ENCODE measurements at regions not wholly inside any gene's neighbourhood (a gene's known extent, or its start where the extent isn't known, plus 50 kb on each side); places are given as distances from the start of the nearest gene placed in this dataset.

DNA sequence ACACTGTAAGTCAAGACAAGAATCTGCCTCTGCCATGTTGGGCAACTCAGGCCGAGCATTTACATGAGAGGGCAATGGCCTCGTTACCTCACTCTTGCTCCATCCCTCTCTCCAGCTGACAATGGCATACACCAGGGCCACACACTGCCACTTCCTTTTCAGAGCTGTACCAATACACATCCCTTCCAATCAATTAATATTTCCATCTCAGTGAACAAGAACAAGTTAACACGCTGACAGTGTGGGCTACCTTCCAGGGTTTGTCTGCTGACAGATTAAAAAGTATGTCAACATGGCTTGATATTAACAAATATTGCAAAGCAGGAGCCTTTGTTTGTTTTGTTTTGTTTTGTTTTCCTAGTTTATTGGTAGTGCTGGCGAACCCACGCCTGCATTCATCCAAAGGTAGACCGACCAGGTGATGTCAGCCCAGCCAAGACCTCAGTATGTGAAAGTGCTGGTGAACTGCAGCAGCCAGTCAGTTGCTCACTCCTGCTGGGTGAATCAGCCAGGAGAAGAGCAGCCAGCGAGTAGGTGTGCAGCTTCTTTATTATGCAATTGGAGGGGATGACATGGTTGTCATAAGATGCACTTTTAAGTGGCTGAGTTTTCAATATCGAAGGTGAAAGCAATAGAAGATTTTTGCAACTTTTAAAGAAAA is 487.3 kb upstream of the JARID2 start:
- Mint-ChIP-seq H3K36me3 (ENCODE audit: insufficient read depth in 1 of 3, low read depth in 3 of 3) (peaks cover 0 to 3% (median 0%) of the 10 kb centered on the region in 3 experiments; a peak in 3 of 7 replicates), H3K4me3 (no peak overlapping the region), H3K27ac (peak overlapping the region in 1 of 3 experiments; percentile 8; a peak in 1 of 7 replicates), H3K9me3 (peaks cover 0 to 2% of the 10 kb centered on the region in 2 experiments; a peak in 1 of 5 replicates), H3K4me1 (peaks cover 16 to 19% of the 10 kb centered on the region in 2 experiments), H3K27me3 (ENCODE audit: low read depth) (no peaks in the 10 kb centered on the region)
- H4K8ac ChIP-seq (replicated peaks; ENCODE audit: insufficient read length, low read depth, low read length), result no peak overlapping the region
- no peak overlapping the region for H2BK120ac ChIP-seq (ENCODE audit: low read depth, low read length, poor library complexity, severe bottlenecking)
- no peak overlapping the region for H4K5ac ChIP-seq (ENCODE audit: insufficient read length, low read depth, low read length)
- no peak overlapping the region for H3K9ac ChIP-seq (ENCODE audit: extremely low read depth, insufficient read length, low read length)
- no CpG with 5 or more reads among the region's 8 CpGs for WGBS (ENCODE audit: extremely low coverage, insufficient read length, low lambda C conversion rate)
- no peak overlapping the region for H4K91ac ChIP-seq (ENCODE audit: insufficient read length, low read depth, low read length)
- no peak overlapping the region for H2BK5ac ChIP-seq (ENCODE audit: insufficient read length, low read length)
- no peaks in the 10 kb centered on the region for H3K23me2 ChIP-seq (ENCODE audit: insufficient read length, low read depth, low read length, poor library complexity, severe bottlenecking)
- no peak for DNase-seq
- H3K18ac ChIP-seq (ENCODE audit: insufficient read length, low read depth, low read length), result no peak overlapping the region
- no peak overlapping the region for H3T11ph ChIP-seq (ENCODE audit: low read length)
- H3K27me3 ChIP-seq (ENCODE audit: insufficient read depth, low read length), result no peaks in the 10 kb centered on the region
- no peak overlapping the region for H3K27ac ChIP-seq (ENCODE audit: insufficient read length, low read depth, low read length)
- no peaks in the 10 kb centered on the region; the same call in 1 of the 2 replicates for H3K4me1 ChIP-seq (ENCODE audit: insufficient read depth, low read length)
- no peak overlapping the region for H3K4ac ChIP-seq (ENCODE audit: low read depth, low read length)
- no peaks in the 10 kb centered on the region for H3K9me3 ChIP-seq (ENCODE audit: control insufficient read depth, low read depth, low read length)
- H3K79me2 ChIP-seq (ENCODE audit: insufficient read depth, low read length), result no peaks in the 10 kb centered on the region
- H4K20me1 ChIP-seq (ENCODE audit: control insufficient read depth, insufficient read depth, insufficient read length), result no peaks in the 10 kb centered on the region
- H3K56ac ChIP-seq (ENCODE audit: insufficient read length, low read depth, low read length), result no peak overlapping the region
- TF ChIP-seq, protein P1, sequence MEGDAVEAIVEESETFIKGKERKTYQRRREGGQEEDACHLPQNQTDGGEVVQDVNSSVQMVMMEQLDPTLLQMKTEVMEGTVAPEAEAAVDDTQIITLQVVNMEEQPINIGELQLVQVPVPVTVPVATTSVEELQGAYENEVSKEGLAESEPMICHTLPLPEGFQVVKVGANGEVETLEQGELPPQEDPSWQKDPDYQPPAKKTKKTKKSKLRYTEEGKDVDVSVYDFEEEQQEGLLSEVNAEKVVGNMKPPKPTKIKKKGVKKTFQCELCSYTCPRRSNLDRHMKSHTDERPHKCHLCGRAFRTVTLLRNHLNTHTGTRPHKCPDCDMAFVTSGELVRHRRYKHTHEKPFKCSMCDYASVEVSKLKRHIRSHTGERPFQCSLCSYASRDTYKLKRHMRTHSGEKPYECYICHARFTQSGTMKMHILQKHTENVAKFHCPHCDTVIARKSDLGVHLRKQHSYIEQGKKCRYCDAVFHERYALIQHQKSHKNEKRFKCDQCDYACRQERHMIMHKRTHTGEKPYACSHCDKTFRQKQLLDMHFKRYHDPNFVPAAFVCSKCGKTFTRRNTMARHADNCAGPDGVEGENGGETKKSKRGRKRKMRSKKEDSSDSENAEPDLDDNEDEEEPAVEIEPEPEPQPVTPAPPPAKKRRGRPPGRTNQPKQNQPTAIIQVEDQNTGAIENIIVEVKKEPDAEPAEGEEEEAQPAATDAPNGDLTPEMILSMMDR (conservative IDR thresholded peaks at IDR 0.05), result no peak
- H2BK12ac ChIP-seq (ENCODE audit: insufficient read length, low read depth, low read length), result no peak overlapping the region
- no peak overlapping the region for H2AK5ac ChIP-seq (ENCODE audit: insufficient read length, low read length)
- H2AFZ ChIP-seq (ENCODE audit: low read length), result no peak overlapping the region
- H3K79me1 ChIP-seq (ENCODE audit: insufficient read depth, low read depth, low read length, poor library complexity, severe bottlenecking), result no peaks in the 10 kb centered on the region
- no peak overlapping the region for H3K14ac ChIP-seq (ENCODE audit: insufficient read depth, low read length)
- no peak overlapping the region for H2BK15ac ChIP-seq (ENCODE audit: low read depth, low read length)
- H3K23ac ChIP-seq (ENCODE audit: insufficient read length, low read depth, low read length), result no peak overlapping the region
- H3K4me2 ChIP-seq (ENCODE audit: insufficient read depth, insufficient read length, low read length), result no peak overlapping the region
- no peak overlapping the region for H2BK20ac ChIP-seq (ENCODE audit: low read depth, low read length, poor library complexity, severe bottlenecking)
